GM12865 (cell line): ENCODE measurements at regions not wholly inside any gene's neighbourhood (a gene's known extent, or its start where the extent isn't known, plus 50 kb on each side); places are given as distances from the start of the nearest gene placed in this dataset.

ENCODE experiments used
- DNase-seq: peaks from one replicate; pipeline ENCODE4 v3.0.0; 2010; ENCODE audit warnings: low read depth
- H3K4me3 ChIP-seq: 2 replicates; pipeline ENCODE4 v1.5.1; 2011; ENCODE audit warnings: mild to moderate bottlenecking, low read depth, low read length, control low read depth
- TF ChIP-seq, protein P1 (sequence below): IDR thresholded peaks from 2 replicates; pipeline ENCODE4 v1.5.1; 2011; ENCODE audit warnings: low read length, control low read depth, low read depth, inconsistent platforms; ENCODE audit not compliant: insufficient read depth; ENCODE audit errors: missing control alignments

DNA sequence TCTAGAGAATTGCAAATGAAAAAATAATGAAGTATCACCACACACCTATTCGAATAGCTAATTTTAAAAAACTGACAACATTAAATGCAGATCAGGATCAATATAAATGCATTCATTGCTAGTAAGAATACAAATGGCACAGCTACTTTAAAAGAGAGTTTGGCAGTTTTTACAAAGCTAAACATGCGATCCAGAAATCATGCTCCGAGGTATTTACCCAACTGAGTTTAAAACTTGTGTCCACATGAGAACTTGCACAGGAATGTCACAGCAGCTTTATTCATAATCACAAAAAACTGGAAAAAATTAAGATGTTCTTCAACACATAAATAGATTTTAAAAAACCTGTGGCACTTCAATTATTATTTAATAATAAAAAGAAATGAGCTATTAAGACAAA is 345.5 kb upstream of the TRPC7 start:
- H3K4me3 ChIP-seq = no peak overlapping the region
- no peak for DNase-seq
- TF ChIP-seq, protein P1, sequence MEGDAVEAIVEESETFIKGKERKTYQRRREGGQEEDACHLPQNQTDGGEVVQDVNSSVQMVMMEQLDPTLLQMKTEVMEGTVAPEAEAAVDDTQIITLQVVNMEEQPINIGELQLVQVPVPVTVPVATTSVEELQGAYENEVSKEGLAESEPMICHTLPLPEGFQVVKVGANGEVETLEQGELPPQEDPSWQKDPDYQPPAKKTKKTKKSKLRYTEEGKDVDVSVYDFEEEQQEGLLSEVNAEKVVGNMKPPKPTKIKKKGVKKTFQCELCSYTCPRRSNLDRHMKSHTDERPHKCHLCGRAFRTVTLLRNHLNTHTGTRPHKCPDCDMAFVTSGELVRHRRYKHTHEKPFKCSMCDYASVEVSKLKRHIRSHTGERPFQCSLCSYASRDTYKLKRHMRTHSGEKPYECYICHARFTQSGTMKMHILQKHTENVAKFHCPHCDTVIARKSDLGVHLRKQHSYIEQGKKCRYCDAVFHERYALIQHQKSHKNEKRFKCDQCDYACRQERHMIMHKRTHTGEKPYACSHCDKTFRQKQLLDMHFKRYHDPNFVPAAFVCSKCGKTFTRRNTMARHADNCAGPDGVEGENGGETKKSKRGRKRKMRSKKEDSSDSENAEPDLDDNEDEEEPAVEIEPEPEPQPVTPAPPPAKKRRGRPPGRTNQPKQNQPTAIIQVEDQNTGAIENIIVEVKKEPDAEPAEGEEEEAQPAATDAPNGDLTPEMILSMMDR = no peak

DNA sequence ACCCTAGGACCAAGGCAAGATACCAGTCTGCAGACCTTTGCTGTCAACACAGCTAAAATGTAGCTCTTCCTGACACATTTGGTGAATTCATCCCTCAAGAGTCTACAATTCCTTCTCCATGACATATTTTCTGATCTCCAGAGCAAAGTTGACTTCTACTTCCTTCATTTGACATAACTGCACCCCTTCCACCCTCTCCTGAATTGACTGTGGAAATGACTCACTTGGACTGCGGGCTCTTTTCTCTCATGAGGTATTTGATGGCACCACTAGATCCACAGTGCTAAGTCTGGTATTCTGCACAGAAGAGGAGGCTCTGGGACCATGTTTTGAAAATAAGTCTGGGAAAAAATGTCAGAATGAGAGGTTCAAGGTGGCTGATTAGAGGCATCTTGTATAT is 338.4 kb upstream of the TRPC7 start:
- H3K4me3 ChIP-seq = no peak overlapping the region
- no peak for DNase-seq
- TF ChIP-seq, protein P1 = no peak

GRCh38 chr5:136703036-136703435 is 337.7 kb upstream of the TRPC7 start:
- TF ChIP-seq, protein P1 = no peak
- no peak overlapping the region for H3K4me3 ChIP-seq
- DNase-seq = no peak

DNA sequence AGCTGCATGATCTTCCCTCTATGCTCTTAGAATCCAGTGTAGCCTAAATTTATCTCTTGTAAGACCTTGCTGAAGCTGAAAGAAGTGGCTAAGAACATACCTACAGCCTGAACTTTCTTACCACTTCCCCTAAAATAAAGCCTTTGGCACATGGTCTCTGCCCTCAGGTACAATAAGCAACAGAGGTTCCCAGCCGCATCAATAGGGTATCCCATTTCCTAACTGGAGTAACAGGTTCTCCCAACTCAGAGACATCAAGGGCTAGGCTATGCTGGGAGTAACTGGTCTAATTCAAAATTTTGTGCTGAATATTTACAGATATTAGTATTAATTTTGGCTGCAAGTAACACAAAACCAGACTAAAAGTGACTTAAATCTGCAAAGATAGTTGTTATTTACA is 335.8 kb upstream of the TRPC7 start:
- DNase-seq = no peak
- TF ChIP-seq, protein P1 = no peak
- no peak overlapping the region for H3K4me3 ChIP-seq

DNA sequence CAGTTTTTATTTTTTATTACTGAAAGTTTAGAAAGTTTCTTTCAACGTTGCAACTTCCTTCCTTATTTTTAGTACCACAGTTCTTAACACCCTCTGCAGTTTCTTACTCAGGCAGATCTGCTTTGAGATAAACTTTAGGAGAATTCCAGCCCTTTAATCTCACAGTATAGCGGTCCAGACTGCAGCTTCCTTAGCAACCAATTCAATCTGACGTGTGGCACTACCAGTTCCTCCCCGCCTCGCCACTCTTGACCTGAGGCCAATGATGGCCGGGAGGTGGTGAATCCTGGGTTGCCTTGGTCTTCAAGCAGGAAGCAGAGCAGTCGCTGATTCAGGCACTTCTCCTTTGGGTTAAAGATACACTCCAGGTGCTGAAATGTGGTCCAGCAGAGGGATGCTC is 334.3 kb upstream of the TRPC7 start:
- TF ChIP-seq, protein P1 = no peak
- no peak overlapping the region for H3K4me3 ChIP-seq
- DNase-seq = no peak

DNA sequence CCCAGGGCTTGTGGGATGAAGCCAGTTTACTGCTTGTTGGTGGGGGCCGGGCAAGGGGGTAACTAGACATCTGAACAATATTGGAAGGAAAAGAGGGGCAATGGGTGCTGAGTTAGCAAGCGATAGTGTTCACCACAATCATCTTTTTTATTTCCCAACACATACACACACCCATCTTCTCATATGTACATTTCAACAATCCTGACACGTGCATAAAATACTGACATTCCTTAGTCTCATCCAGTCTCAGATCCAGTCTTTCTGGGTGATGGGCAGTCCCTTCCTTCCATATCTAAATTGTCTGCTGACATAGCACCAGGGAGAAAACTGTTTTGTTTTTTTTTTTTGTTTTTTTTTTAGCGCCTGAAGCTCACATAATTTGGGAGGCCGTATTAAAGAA is 333.6 kb upstream of the TRPC7 start:
- TF ChIP-seq, protein P1 = no peak
- no peak overlapping the region for H3K4me3 ChIP-seq

GRCh38 chr5:136694258-136694657 is 328.9 kb upstream of the TRPC7 start:
- no peak overlapping the region for H3K4me3 ChIP-seq
- TF ChIP-seq, protein P1 = no peak
- DNase-seq = no peak

More for the DNA sequence above, 333.6 kb upstream of the TRPC7 start:
- no peak for DNase-seq
